GM23338 (cell line): ENCODE measurements at regions not wholly inside any gene's neighbourhood (a gene's known extent, or its start where the extent isn't known, plus 50 kb on each side); places are given as distances from the start of the nearest gene placed in this dataset.

ENCODE experiments used
- ATAC-seq: fragments of 200-7000 bp; cut with Tn5 transposase; 3 replicates; pipeline ENCODE4 v1.9.1; 2020
- DNase-seq: peaks from one replicate; pipeline ENCODE4 v3.0.0-alpha.2; 2015; ENCODE audit warnings: low spot score
- H2AFZ ChIP-seq: fragments of 200-600 bp; sonication (generic); 2 replicates; pipeline ENCODE4 v1.8.0; 2016; ENCODE audit warnings: antibody characterized with exemption, mild to moderate bottlenecking, moderate library complexity
- H3F3A ChIP-seq: fragments of 200-600 bp; sonication (generic); replicated peaks from 2 replicates; pipeline ENCODE4 v1.8.0; 2017; ENCODE audit warnings: antibody characterized with exemption, mixed run types, low read depth
- H3K27ac ChIP-seq: fragments of 200-600 bp; sonication (generic); 2 replicates; pipeline ENCODE4 v1.6.1; 2016; ENCODE audit warnings: low read depth
- H3K27me3 ChIP-seq: fragments of 200-600 bp; sonication (generic); 2 replicates; pipeline ENCODE4 v1.8.0; 2016; ENCODE audit warnings: mild to moderate bottlenecking, mixed run types, moderate library complexity; ENCODE audit not compliant: insufficient read depth
- H3K36me3 ChIP-seq: fragments of 200-600 bp; sonication (generic); 2 replicates; pipeline ENCODE4 v1.8.0; 2016; ENCODE audit warnings: mild to moderate bottlenecking; ENCODE audit not compliant: insufficient read depth
- H3K4me1 ChIP-seq: fragments of 200-600 bp; sonication (generic); 2 replicates; pipeline ENCODE4 v1.8.0; 2016; ENCODE audit warnings: mild to moderate bottlenecking, moderate library complexity; ENCODE audit not compliant: insufficient read depth
- H3K4me2 ChIP-seq: fragments of 200-600 bp; sonication (generic); 2 replicates; pipeline ENCODE4 v1.7.1; 2017; ENCODE audit warnings: mixed run types
- H3K4me3 ChIP-seq: fragments of 200-600 bp; sonication (generic); 2 replicates; pipeline ENCODE4 v1.6.1; 2016; ENCODE audit warnings: mixed run types
- H3K79me2 ChIP-seq: fragments of 200-600 bp; sonication (generic); replicated peaks from 2 replicates; pipeline ENCODE4 v1.8.0; 2017; ENCODE audit warnings: mild to moderate bottlenecking; ENCODE audit not compliant: insufficient read depth
- H3K9me2 ChIP-seq: fragments of 200-600 bp; sonication (generic); 2 replicates; pipeline ENCODE4 v1.8.0; 2017; ENCODE audit not compliant: insufficient read depth
- H4K20me1 ChIP-seq: fragments of 200-600 bp; sonication (generic); replicated peaks from 2 replicates; pipeline ENCODE4 v1.8.0; 2017; ENCODE audit warnings: mild to moderate bottlenecking; ENCODE audit not compliant: insufficient read depth
- H3K27ac Mint-ChIP-seq: 2 replicates; pipeline ENCODE4 v1.8.0; 2020; ENCODE audit warnings: inconsistent platforms, mild to moderate bottlenecking, moderate library complexity, mixed read lengths
- H3K27me3 Mint-ChIP-seq: 3 replicates; pipeline ENCODE4 v1.8.0; 2022; ENCODE audit warnings: low read depth, mild to moderate bottlenecking, moderate library complexity, mixed read lengths, inconsistent platforms; ENCODE audit not compliant: insufficient read depth, poor library complexity
- H3K36me3 Mint-ChIP-seq: 3 replicates; pipeline ENCODE4 v1.8.0; 2021; ENCODE audit warnings: low read depth, mild to moderate bottlenecking, inconsistent platforms, moderate library complexity, mixed read lengths
- H3K4me1 Mint-ChIP-seq: 3 replicates; pipeline ENCODE4 v1.8.0; 2020; ENCODE audit warnings: mild to moderate bottlenecking, inconsistent platforms, mixed read lengths
- H3K4me3 Mint-ChIP-seq: 3 replicates; pipeline ENCODE4 v1.8.0; 2021; ENCODE audit warnings: moderate library complexity, mild to moderate bottlenecking, inconsistent platforms, mixed read lengths
- H3K9me3 Mint-ChIP-seq: 3 replicates; pipeline ENCODE4 v1.8.0; 2020; ENCODE audit warnings: moderate library complexity, mild to moderate bottlenecking, inconsistent platforms, mixed read lengths
- CREB1 ChIP-seq: fragments of 250-450 bp; sonication (Bioruptor Pico); IDR thresholded peaks from 2 replicates; pipeline ENCODE4 v1.5.0; 2020; ENCODE audit warnings: low read depth, mild to moderate bottlenecking, moderate library complexity
- CTCF ChIP-seq, 2 experiments: fragments of 200-600 bp in 1 of 2; sonication (generic) in 1 of 2; conservative IDR thresholded peaks; 2 replicates each; pipeline versions ENCODE4 v1.5.1 to v1.6.1; 2016 to 2017; ENCODE audit warnings: antibody characterized with exemption in 2 of 2, low read depth in 2 of 2, mild to moderate bottlenecking in 2 of 2, moderate library complexity in 1 of 2
- ETS1 ChIP-seq: IDR thresholded peaks from 2 replicates; pipeline ENCODE4 v1.6.1; 2016; ENCODE audit warnings: antibody characterized with exemption
- EZH2 ChIP-seq: fragments of 200-600 bp; sonication (generic); IDR thresholded peaks from one replicate; pipeline ENCODE4 v1.8.0; 2017; ENCODE audit warnings: antibody characterized with exemption, mild to moderate bottlenecking, low read depth; ENCODE audit not compliant: unreplicated experiment
- JUNB ChIP-seq: IDR thresholded peaks from one replicate; pipeline ENCODE4 v1.6.1; 2016; ENCODE audit warnings: antibody characterized with exemption; ENCODE audit not compliant: unreplicated experiment
- NANOG ChIP-seq: IDR thresholded peaks from 2 replicates; pipeline ENCODE4 v1.6.1; 2016; ENCODE audit warnings: antibody characterized with exemption, borderline replicate concordance
- POLR2AphosphoS5 ChIP-seq: IDR thresholded peaks from 2 replicates; pipeline ENCODE4 v1.6.1; 2016; ENCODE audit warnings: antibody characterized with exemption, low read depth
- REST ChIP-seq: IDR thresholded peaks from one replicate; pipeline ENCODE4 v1.6.1; 2018; ENCODE audit warnings: antibody characterized with exemption; ENCODE audit not compliant: unreplicated experiment
- STAT1 ChIP-seq: IDR thresholded peaks from one replicate; pipeline ENCODE4 v1.6.1; 2016; ENCODE audit warnings: antibody characterized with exemption; ENCODE audit not compliant: unreplicated experiment
- ZNF114 ChIP-seq: fragments of 250-450 bp; sonication (Bioruptor Pico); IDR thresholded peaks from 2 replicates; pipeline ENCODE4 v1.5.0; 2020; ENCODE audit warnings: mild to moderate bottlenecking, moderate library complexity
- ZNF462 ChIP-seq: fragments of 250-450 bp; sonication (Bioruptor Pico); IDR thresholded peaks from 2 replicates; pipeline ENCODE4 v1.5.0; 2020; ENCODE audit warnings: mild to moderate bottlenecking, moderate library complexity

GRCh38 chr17:79179334-79179733 lies 104.7 kb downstream of the ENGASE start (continued):
- TF ChIP-seq ETS1 = no peak
- TF ChIP-seq CTCF (conservative IDR thresholded peaks at IDR 0.05; ENCODE audit: low read depth in 2 of 2) = no peak
- no peak for TF ChIP-seq CREB1 (CRISPR knock-in tag)
- TF ChIP-seq EZH2 = no peak
- no peak for TF ChIP-seq JUNB
- no peak for TF ChIP-seq STAT1

- H3K9me3 Mint-ChIP-seq = no peaks in the 10 kb centered on the region
- 0 out of 2 replicates have a peak, but pooled peaks cover 4% of the 10 kb centered on the region for H3F3A ChIP-seq
- H3K27ac Mint-ChIP-seq = no peak overlapping the region
- no peak for ATAC-seq
- H3K4me3 ChIP-seq = no peak overlapping the region
- no peaks in the 10 kb centered on the region for H3K4me1 ChIP-seq
- H3K27me3 ChIP-seq = no peaks in the 10 kb centered on the region
- H3K27ac ChIP-seq = no peak overlapping the region
- no peak overlapping the region for H2AFZ ChIP-seq
- no peaks in the 10 kb centered on the region for H3K36me3 ChIP-seq
- H3K4me2 ChIP-seq = no peak overlapping the region
- H3K27me3 Mint-ChIP-seq = peaks cover 16% of the 10 kb centered on the region
- H3K4me3 Mint-ChIP-seq = no peak overlapping the region
- TF ChIP-seq ZNF114 (CRISPR knock-in tag) (no peak), STAT1 (no peak), EZH2 (no peak), REST (no peak), CREB1 (CRISPR knock-in tag) (no peak), POLR2AphosphoS5 (no peak), ZNF462 (CRISPR knock-in tag) (no peak), JUNB (no peak), NANOG (no peak)
- 0 out of 2 replicates have a peak, but pooled peaks cover 8% of the 10 kb centered on the region for H3K79me2 ChIP-seq
- H3K9me2 ChIP-seq = no peaks in the 10 kb centered on the region
- no peaks in the 10 kb centered on the region for H4K20me1 ChIP-seq
- DNase-seq = no peak
- H3K4me1 Mint-ChIP-seq = peaks cover 16% of the 10 kb centered on the region
- no peaks in the 10 kb centered on the region for H3K36me3 Mint-ChIP-seq
Observed at GRCh38 chr17:79177877-79178276, 103.3 kb downstream of the ENGASE start.
